Liver (tissue), 8 donors: ENCODE measurements at regions not wholly inside any gene's neighbourhood (a gene's known extent, or its start where the extent isn't known, plus 50 kb on each side); places are given as distances from the start of the nearest gene placed in this dataset.

Source experiments
- DNase-seq: peaks from one replicate; pipeline ENCODE4 v3.0.0-alpha.2; 2017; ENCODE audit warnings: low spot score
- H3K27ac ChIP-seq, 2 donors: one replicate each; pipeline ENCODE4 v1.7.0; 2013; ENCODE audit warnings: inconsistent platforms in 2 of 2, low read length in 2 of 2, control low read depth in 1 of 2, low read depth in 1 of 2, mild to moderate bottlenecking in 1 of 2
- H3K27me3 ChIP-seq, 4 donors: one replicate each; pipeline versions ENCODE4 v1.6.1 to v1.7.0; 2013; ENCODE audit warnings: low read length in 3 of 4, inconsistent platforms in 1 of 4, mild to moderate bottlenecking in 1 of 4, moderate library complexity in 1 of 4; ENCODE audit not compliant: control insufficient read depth in 4 of 4, insufficient read depth in 4 of 4
- H3K36me3 ChIP-seq, 4 donors: one replicate each; pipeline versions ENCODE4 v1.6.1 to v1.7.0; 2013; ENCODE audit warnings: low read length in 3 of 4, mild to moderate bottlenecking in 3 of 4, low read depth in 1 of 4, moderate library complexity in 1 of 4; ENCODE audit not compliant: control insufficient read depth in 4 of 4, insufficient read depth in 3 of 4
- H3K4me1 ChIP-seq, 4 donors: one replicate each; pipeline versions ENCODE4 v1.6.1 to v1.7.0; 2013; ENCODE audit warnings: low read length in 3 of 4, mild to moderate bottlenecking in 3 of 4, moderate library complexity in 1 of 4; ENCODE audit not compliant: control insufficient read depth in 4 of 4, insufficient read depth in 4 of 4
- H3K4me3 ChIP-seq, 3 donors: one replicate each; pipeline versions ENCODE4 v1.6.1 to v1.7.0; 2013; ENCODE audit warnings: low read length in 3 of 3, control low read depth in 1 of 3, low read depth in 1 of 3, mild to moderate bottlenecking in 1 of 3
- H3K9ac ChIP-seq, 2 donors: one replicate each; pipeline ENCODE4 v1.7.0; 2013; ENCODE audit warnings: low read length in 2 of 2, mild to moderate bottlenecking in 2 of 2, moderate library complexity in 2 of 2, control low read depth in 1 of 2, low read depth in 1 of 2
- H3K9me3 ChIP-seq, 4 donors: one replicate each; pipeline versions ENCODE4 v1.6.1 to v1.7.0; 2013; ENCODE audit warnings: low read length in 3 of 4; ENCODE audit not compliant: control insufficient read depth in 4 of 4
- EGR1 ChIP-seq, 2 donors: IDR thresholded peaks; 2 replicates each; pipeline ENCODE4 v1.6.1; 2016 to 2018; ENCODE audit warnings: antibody characterized with exemption in 2 of 2, low read depth in 2 of 2
- FOXA1 ChIP-seq: IDR thresholded peaks from 2 replicates; pipeline ENCODE4 v1.6.1; 2016; ENCODE audit warnings: antibody characterized with exemption
- FOXA2 ChIP-seq: IDR thresholded peaks from 2 replicates; pipeline ENCODE4 v1.6.1; 2016; ENCODE audit warnings: antibody characterized with exemption
- GABPA ChIP-seq, 2 donors: IDR thresholded peaks in 1 of 2; conservative IDR thresholded peaks in 1 of 2; 2 replicates each; pipeline ENCODE4 v1.6.1; 2016; ENCODE audit warnings: antibody characterized with exemption in 2 of 2, mild to moderate bottlenecking in 1 of 2, moderate library complexity in 1 of 2
- HNF4A ChIP-seq, 2 donors: conservative IDR thresholded peaks; 2 replicates each; pipeline ENCODE4 v1.6.1; 2016; ENCODE audit warnings: antibody characterized with exemption in 2 of 2, mild to moderate bottlenecking in 2 of 2
- JUND ChIP-seq, 2 donors: IDR thresholded peaks; 2 replicates each; pipeline ENCODE4 v1.6.1; 2016; ENCODE audit warnings: antibody characterized with exemption in 2 of 2
- NR2F2 ChIP-seq: IDR thresholded peaks from 2 replicates; pipeline ENCODE4 v1.6.1; 2016; ENCODE audit warnings: antibody characterized with exemption
- RAD21 ChIP-seq, 2 donors: IDR thresholded peaks; 2 replicates each; pipeline ENCODE4 v1.6.1; 2016; ENCODE audit warnings: antibody characterized with exemption in 2 of 2, mild to moderate bottlenecking in 2 of 2
- REST ChIP-seq: IDR thresholded peaks from 2 replicates; pipeline ENCODE4 v1.6.1; 2016; ENCODE audit warnings: antibody characterized with exemption, mild to moderate bottlenecking
- RXRA ChIP-seq, 2 donors: IDR thresholded peaks; 2 replicates each; pipeline ENCODE4 v1.6.1; 2017 to 2018; ENCODE audit warnings: antibody characterized with exemption in 2 of 2, mild to moderate bottlenecking in 1 of 2
- SP1 ChIP-seq: IDR thresholded peaks from 2 replicates; pipeline ENCODE4 v1.6.1; 2018; ENCODE audit warnings: antibody characterized with exemption, mild to moderate bottlenecking
- YY1 ChIP-seq: IDR thresholded peaks from 2 replicates; pipeline ENCODE4 v1.6.1; 2016; ENCODE audit warnings: antibody characterized with exemption, mild to moderate bottlenecking
- WGBS: extraction: QIAGEN DNeasy Blood & Tissue Kit; methylation state at CpG from one replicate; pipeline ENCODE4 v1.1.7; 2013; 5-methylcytosine and 5-hydroxymethylcytosine counted together
- TF ChIP-seq, protein P1 (sequence below): IDR thresholded peaks from 2 replicates; pipeline ENCODE4 v1.6.1; 2016; ENCODE audit warnings: antibody characterized with exemption
- TF ChIP-seq, protein P2 (sequence below): IDR thresholded peaks from 2 replicates; pipeline ENCODE4 v1.6.1; 2016; ENCODE audit warnings: antibody characterized with exemption
- TF ChIP-seq, protein P3 (sequence below): fragments of 150-350 bp; IDR thresholded peaks from 2 replicates; pipeline ENCODE4 v1.5.1; 2017; ENCODE audit warnings: improper control_type of control experiment, low read depth, low read length; ENCODE audit not compliant: missing input control
- donor health status: healthy.
- donor health status: healthy.
- donor health status: healthy.
- donor health status: healthy.
- donor health status: healthy.

DNA sequence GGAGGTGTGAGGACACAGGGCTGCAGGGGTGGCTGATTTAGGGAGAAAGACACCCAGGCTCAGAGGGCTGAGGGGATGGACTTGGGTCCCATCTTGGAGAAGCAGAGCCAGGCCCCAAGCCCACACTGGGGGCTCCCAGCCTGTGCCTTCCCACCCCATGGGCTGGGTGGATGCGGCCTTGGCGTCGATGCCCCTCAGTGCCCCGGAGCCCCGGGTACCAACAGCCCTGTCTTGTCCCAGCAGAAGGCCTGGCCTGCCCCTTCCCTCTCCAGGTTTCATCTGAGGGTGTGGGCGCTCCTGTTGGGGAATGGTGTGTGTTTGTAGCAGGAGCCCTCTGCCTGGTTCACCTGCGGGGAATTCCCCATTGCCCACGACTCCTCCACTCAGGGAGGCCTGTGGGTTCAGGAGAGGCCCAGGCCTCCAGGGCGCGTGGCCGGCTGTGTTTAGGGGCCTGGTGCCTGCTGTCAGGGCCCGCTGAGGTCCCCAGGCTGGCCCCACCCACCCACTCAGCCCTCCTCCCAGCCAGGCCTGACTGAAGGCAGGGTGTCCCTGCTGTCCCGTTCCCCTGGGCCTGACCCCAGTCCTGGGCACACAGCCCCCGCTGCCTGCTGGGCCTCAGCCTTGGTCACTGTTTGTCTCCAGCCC is 51.1 kb upstream of the BEGAIN start:
- Histone ChIP-seq H3K36me3 (no peaks in the 10 kb centered on the region), H3K27me3 (no peaks in the 10 kb centered on the region), H3K4me1 (peaks cover 3 to 15% (median 8%) of the 10 kb centered on the region in 4 donors), H3K4me3 (no peak overlapping the region), H3K9ac (no peak overlapping the region), H3K27ac (no peak overlapping the region), H3K9me3 (no peaks in the 10 kb centered on the region)
- 98% methylated on average over 14 of the region's 14 CpGs for WGBS
- TF ChIP-seq RAD21 (IDR thresholded peaks at IDR 0.05) (no peak), FOXA1 (no peak), GABPA (IDR thresholded peaks at IDR 0.05 in 1 of 2, conservative IDR thresholded peaks at IDR 0.05 in 1 of 2) (no peak), JUND (IDR thresholded peaks at IDR 0.05) (no peak), YY1 (no peak), FOXA2 (no peak)
- TF ChIP-seq, protein P1, sequence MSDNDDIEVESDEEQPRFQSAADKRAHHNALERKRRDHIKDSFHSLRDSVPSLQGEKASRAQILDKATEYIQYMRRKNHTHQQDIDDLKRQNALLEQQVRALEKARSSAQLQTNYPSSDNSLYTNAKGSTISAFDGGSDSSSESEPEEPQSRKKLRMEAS, result no peak
- TF ChIP-seq, protein P2, sequence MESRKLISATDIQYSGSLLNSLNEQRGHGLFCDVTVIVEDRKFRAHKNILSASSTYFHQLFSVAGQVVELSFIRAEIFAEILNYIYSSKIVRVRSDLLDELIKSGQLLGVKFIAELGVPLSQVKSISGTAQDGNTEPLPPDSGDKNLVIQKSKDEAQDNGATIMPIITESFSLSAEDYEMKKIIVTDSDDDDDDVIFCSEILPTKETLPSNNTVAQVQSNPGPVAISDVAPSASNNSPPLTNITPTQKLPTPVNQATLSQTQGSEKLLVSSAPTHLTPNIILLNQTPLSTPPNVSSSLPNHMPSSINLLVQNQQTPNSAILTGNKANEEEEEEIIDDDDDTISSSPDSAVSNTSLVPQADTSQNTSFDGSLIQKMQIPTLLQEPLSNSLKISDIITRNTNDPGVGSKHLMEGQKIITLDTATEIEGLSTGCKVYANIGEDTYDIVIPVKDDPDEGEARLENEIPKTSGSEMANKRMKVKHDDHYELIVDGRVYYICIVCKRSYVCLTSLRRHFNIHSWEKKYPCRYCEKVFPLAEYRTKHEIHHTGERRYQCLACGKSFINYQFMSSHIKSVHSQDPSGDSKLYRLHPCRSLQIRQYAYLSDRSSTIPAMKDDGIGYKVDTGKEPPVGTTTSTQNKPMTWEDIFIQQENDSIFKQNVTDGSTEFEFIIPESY, result no peak
- no peak for DNase-seq

GRCh38 chr14:100639280-100639679 is 52.1 kb upstream of the BEGAIN start:
- Histone ChIP-seq H3K27ac (no peak overlapping the region), H3K4me3 (no peak overlapping the region), H3K36me3 (no peaks in the 10 kb centered on the region), H3K27me3 (no peaks in the 10 kb centered on the region), H3K9me3 (no peaks in the 10 kb centered on the region), H3K4me1 (peaks cover 3 to 20% (median 8%) of the 10 kb centered on the region in 4 donors), H3K9ac (no peak overlapping the region)
- DNase-seq, result no peak
- 91% methylated on average over 6 of the region's 6 CpGs for WGBS
- TF ChIP-seq EGR1 (IDR thresholded peaks at IDR 0.05; ENCODE audit: low read depth in 2 of 2) (no peak), SP1 (no peak), RXRA (IDR thresholded peaks at IDR 0.05) (no peak), RAD21 (IDR thresholded peaks at IDR 0.05) (no peak), NR2F2 (no peak), GABPA (IDR thresholded peaks at IDR 0.05 in 1 of 2, conservative IDR thresholded peaks at IDR 0.05 in 1 of 2) (no peak), JUND (IDR thresholded peaks at IDR 0.05) (no peak), REST (no peak), FOXA2 (no peak), HNF4A (conservative IDR thresholded peaks at IDR 0.05) (no peak)
- TF ChIP-seq, protein P1, result no peak
- TF ChIP-seq, protein P3, sequence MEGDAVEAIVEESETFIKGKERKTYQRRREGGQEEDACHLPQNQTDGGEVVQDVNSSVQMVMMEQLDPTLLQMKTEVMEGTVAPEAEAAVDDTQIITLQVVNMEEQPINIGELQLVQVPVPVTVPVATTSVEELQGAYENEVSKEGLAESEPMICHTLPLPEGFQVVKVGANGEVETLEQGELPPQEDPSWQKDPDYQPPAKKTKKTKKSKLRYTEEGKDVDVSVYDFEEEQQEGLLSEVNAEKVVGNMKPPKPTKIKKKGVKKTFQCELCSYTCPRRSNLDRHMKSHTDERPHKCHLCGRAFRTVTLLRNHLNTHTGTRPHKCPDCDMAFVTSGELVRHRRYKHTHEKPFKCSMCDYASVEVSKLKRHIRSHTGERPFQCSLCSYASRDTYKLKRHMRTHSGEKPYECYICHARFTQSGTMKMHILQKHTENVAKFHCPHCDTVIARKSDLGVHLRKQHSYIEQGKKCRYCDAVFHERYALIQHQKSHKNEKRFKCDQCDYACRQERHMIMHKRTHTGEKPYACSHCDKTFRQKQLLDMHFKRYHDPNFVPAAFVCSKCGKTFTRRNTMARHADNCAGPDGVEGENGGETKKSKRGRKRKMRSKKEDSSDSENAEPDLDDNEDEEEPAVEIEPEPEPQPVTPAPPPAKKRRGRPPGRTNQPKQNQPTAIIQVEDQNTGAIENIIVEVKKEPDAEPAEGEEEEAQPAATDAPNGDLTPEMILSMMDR, result no peak
- TF ChIP-seq, protein P2, result no peak
